ENCODE measurements at regions not wholly inside any gene's neighbourhood (a gene's known extent, or its start where the extent isn't known, plus 50 kb on each side); places are given as distances from the start of the nearest gene placed in this dataset.

- TF ChIP-seq, protein P1, sequence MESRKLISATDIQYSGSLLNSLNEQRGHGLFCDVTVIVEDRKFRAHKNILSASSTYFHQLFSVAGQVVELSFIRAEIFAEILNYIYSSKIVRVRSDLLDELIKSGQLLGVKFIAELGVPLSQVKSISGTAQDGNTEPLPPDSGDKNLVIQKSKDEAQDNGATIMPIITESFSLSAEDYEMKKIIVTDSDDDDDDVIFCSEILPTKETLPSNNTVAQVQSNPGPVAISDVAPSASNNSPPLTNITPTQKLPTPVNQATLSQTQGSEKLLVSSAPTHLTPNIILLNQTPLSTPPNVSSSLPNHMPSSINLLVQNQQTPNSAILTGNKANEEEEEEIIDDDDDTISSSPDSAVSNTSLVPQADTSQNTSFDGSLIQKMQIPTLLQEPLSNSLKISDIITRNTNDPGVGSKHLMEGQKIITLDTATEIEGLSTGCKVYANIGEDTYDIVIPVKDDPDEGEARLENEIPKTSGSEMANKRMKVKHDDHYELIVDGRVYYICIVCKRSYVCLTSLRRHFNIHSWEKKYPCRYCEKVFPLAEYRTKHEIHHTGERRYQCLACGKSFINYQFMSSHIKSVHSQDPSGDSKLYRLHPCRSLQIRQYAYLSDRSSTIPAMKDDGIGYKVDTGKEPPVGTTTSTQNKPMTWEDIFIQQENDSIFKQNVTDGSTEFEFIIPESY (IDR thresholded peaks at IDR 0.05; ENCODE audit: borderline replicate concordance, low read depth): no peak
- TF ChIP-seq EP300 (IDR thresholded peaks at IDR 0.05; ENCODE audit: borderline replicate concordance in 1 of 2, low read depth in 1 of 2, low read length in 1 of 2) (peak in 1 of 2 experiments; percentile 67; a peak in 1 of 4 replicates), CHD2 (IDR thresholded peaks at IDR 0.05; ENCODE audit: low read length, partially characterized antibody) (no peak), FOXJ3 (CRISPR knock-in tag; IDR thresholded peaks at IDR 0.05) (no peak), POLR2AphosphoS5 (IDR thresholded peaks at IDR 0.05; ENCODE audit: low read depth, low read length) (peak; percentile 26; the same call in 1 of the 2 replicates)
These were observed 86.8 kb downstream of the SEMA4F start (continued) for GRCh38 chr2:74740741-74741431.

DNA sequence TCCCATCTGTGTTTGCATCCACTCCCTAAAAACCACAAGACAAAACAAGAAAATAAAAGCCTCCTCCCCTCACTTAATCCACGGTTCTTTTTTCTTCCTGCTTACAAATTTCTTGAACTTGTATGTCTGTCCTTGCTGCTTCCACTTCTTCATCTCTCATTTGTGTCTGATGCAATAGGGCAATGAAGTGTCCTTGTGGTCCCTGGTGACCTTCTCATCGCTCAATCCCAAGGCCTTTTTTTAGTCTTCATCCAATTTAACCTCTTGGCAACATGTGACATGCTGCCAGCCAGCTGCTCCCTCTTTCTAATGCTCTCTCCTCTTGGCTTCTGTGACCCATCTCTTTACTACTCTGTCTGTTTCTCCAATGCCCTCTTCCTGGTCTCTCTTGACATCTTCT is 87.6 kb downstream of the SEMA4F start:
- no peaks in the 10 kb centered on the region for H3K27me3 ChIP-seq (ENCODE audit: insufficient read depth)
- TF ChIP-seq SMC3 (IDR thresholded peaks at IDR 0.05; ENCODE audit: low read depth, low read length): no peak
- TF ChIP-seq NRF1 (IDR thresholded peaks at IDR 0.05; ENCODE audit: low read depth, low read length): no peak
- TF ChIP-seq POLR2AphosphoS5 (IDR thresholded peaks at IDR 0.05; ENCODE audit: low read depth, low read length): no peak
- TF ChIP-seq, protein P2, sequence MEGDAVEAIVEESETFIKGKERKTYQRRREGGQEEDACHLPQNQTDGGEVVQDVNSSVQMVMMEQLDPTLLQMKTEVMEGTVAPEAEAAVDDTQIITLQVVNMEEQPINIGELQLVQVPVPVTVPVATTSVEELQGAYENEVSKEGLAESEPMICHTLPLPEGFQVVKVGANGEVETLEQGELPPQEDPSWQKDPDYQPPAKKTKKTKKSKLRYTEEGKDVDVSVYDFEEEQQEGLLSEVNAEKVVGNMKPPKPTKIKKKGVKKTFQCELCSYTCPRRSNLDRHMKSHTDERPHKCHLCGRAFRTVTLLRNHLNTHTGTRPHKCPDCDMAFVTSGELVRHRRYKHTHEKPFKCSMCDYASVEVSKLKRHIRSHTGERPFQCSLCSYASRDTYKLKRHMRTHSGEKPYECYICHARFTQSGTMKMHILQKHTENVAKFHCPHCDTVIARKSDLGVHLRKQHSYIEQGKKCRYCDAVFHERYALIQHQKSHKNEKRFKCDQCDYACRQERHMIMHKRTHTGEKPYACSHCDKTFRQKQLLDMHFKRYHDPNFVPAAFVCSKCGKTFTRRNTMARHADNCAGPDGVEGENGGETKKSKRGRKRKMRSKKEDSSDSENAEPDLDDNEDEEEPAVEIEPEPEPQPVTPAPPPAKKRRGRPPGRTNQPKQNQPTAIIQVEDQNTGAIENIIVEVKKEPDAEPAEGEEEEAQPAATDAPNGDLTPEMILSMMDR (IDR thresholded peaks at IDR 0.05): no peak
- no peak for TF ChIP-seq ELF1 (IDR thresholded peaks at IDR 0.05)
- no peak for TF ChIP-seq RCOR1 (IDR thresholded peaks at IDR 0.05; ENCODE audit: low read length)
- TF ChIP-seq MAX (IDR thresholded peaks at IDR 0.05; ENCODE audit: low read depth): no peak
- TF ChIP-seq MEF2A (IDR thresholded peaks at IDR 0.05; ENCODE audit: borderline replicate concordance, low read depth): no peak
- TF ChIP-seq PBX3 (IDR thresholded peaks at IDR 0.05): no peak
- TF ChIP-seq FOXM1 (IDR thresholded peaks at IDR 0.05; ENCODE audit: low read depth): no peak
- TF ChIP-seq GATA2 (CRISPR knock-in tag; IDR thresholded peaks at IDR 0.05): no peak
- TF ChIP-seq, protein P3, sequence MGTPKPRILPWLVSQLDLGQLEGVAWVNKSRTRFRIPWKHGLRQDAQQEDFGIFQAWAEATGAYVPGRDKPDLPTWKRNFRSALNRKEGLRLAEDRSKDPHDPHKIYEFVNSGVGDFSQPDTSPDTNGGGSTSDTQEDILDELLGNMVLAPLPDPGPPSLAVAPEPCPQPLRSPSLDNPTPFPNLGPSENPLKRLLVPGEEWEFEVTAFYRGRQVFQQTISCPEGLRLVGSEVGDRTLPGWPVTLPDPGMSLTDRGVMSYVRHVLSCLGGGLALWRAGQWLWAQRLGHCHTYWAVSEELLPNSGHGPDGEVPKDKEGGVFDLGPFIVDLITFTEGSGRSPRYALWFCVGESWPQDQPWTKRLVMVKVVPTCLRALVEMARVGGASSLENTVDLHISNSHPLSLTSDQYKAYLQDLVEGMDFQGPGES (IDR thresholded peaks at IDR 0.05; ENCODE audit: low read depth, low read length): no peak
- TF ChIP-seq GABPA (IDR thresholded peaks at IDR 0.05; ENCODE audit: low read depth): no peak
- no peak for TF ChIP-seq RAD21 (IDR thresholded peaks at IDR 0.05; ENCODE audit: low read length)
- TF ChIP-seq RFX5 (IDR thresholded peaks at IDR 0.05; ENCODE audit: low read length): no peak
- TF ChIP-seq EZH2phosphoT487 (IDR thresholded peaks at IDR 0.05; ENCODE audit: borderline replicate concordance, low read depth): no peak
- WGBS (ENCODE audit: low lambda C conversion rate): 88% methylated on average over 2 of the region's 2 CpGs
- no peaks in the 10 kb centered on the region for H3K79me2 ChIP-seq (ENCODE audit: insufficient read depth)
- H4K20me1 ChIP-seq (ENCODE audit: insufficient read depth): no peaks in the 10 kb centered on the region
- H3K27ac ChIP-seq (ENCODE audit: low read depth in 2 of 2, low read length in 1 of 2): peak overlapping the region; percentile 53 to 62; a peak in 3 of 4 replicates
- 0 out of 2 replicates have a peak overlapping the region, but pooled peaks have one; percentile 41 for H3K9ac ChIP-seq
- H3K4me1 ChIP-seq (ENCODE audit: control insufficient read depth in 1 of 2, insufficient read depth in 2 of 2, low read depth in 1 of 2, low read length in 1 of 2): peaks cover 25 to 30% of the 10 kb centered on the region in 2 experiments
- H3K9me2 ChIP-seq: no peaks in the 10 kb centered on the region
- CTCF ChIA-PET: interaction anchor here (1.1 to 3.6 kb wide), 3 partner anchors 18 to 27 kb away, joined by 4 to 28 read pairs (median 5); no protein-coding TSS in a partner anchor
- POLR2A ChIA-PET: no interaction called here
- H3K9me3 ChIP-seq: peaks cover 6% of the 10 kb centered on the region; the same call in 1 of the 2 replicates
- no peak overlapping the region for H3K4me3 ChIP-seq (ENCODE audit: low read depth in 2 of 2, low read length in 1 of 2)
- H3F3A ChIP-seq (replicated peaks; ENCODE audit: insufficient read depth): peaks cover 10% of the 10 kb centered on the region
- H3K4me2 ChIP-seq: peak overlapping the region; percentile 62; the same call in 1 of the 2 replicates
- no peak for DNase-seq
- peaks cover 0 to 4% of the 10 kb centered on the region in 2 experiments for H3K36me3 ChIP-seq (replicated peaks in 1 of 2; ENCODE audit: control insufficient read depth in 1 of 2, insufficient read depth in 2 of 2, low read length in 1 of 2)
- H2AFZ ChIP-seq (ENCODE audit: low read depth): peak overlapping the region; percentile 63; the same call in 1 of the 2 replicates

Data from SK-N-SH (cell line).